NCI-H774 (cell line): ENCODE measurements at regions not wholly inside any gene's neighbourhood (a gene's known extent, or its start where the extent isn't known, plus 50 kb on each side); places are given as distances from the start of the nearest gene placed in this dataset.
"Not testable (repeated sequence)": the region's sequence is repeated elsewhere in the genome, so short reads cannot be mapped to it uniquely, and the experiment has no call there.

ENCODE experiments used
- DNase-seq: peaks from one replicate; lab custom pipeline; 2025; lab: John Stamatoyannopoulos, UW

- DNase-seq, result no peak
These were observed 62.0 kb upstream of the SPTLC3 start for GRCh38 chr20:12946789-12947188.

- no peak for DNase-seq
These were observed 61.1 kb upstream of the SPTLC3 start for GRCh38 chr20:12947691-12948090.

- DNase-seq, result no peak
These were observed 59.3 kb upstream of the SPTLC3 start for GRCh38 chr20:12949429-12949980.

- not testable (repeated sequence) for DNase-seq
These were observed 54.5 kb upstream of the SPTLC3 start for GRCh38 chr20:12954254-12954653.

- DNase-seq, result no peak
These were observed 53.2 kb upstream of the SPTLC3 start for GRCh38 chr20:12955611-12956010.

- DNase-seq, result no peak
These were observed 52.5 kb upstream of the SPTLC3 start for GRCh38 chr20:12956303-12956702.

GRCh38 chr20:12957968-12958367 is 50.8 kb upstream of the SPTLC3 start:
- peak; percentile 9 for DNase-seq
